OCI-M2 (cell line): ENCODE measurements at regions not wholly inside any gene's neighbourhood (a gene's known extent, or its start where the extent isn't known, plus 50 kb on each side); places are given as distances from the start of the nearest gene placed in this dataset.
"Not testable (repeated sequence)": the region's sequence is repeated elsewhere in the genome, so short reads cannot be mapped to it uniquely, and the experiment has no call there.

Experiments
- DNase-seq: peaks from one replicate; lab custom pipeline; 2025; ENCODE audit not compliant: unreplicated experiment; lab: John Stamatoyannopoulos, UW

DNA sequence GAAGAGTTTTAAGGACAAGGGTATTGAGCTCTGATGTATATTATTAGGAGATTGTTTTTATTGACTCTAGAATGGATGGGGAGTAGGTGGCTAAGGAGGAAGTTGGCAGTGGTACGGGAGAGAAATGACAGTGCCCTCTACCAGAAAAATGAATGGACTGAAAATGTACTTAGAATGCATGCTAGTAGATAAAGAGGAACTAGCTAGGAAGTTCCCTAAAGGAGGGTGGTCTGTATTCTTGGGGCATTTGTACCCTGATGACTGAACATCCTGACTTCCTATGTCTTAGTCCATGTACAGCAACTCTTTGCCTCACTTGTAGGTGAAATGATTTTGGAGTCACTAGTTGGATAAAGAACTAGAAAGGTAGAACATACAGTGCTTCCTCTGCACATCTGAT is 581.5 kb upstream of the RBFOX1 start:
- no peak for DNase-seq

DNA sequence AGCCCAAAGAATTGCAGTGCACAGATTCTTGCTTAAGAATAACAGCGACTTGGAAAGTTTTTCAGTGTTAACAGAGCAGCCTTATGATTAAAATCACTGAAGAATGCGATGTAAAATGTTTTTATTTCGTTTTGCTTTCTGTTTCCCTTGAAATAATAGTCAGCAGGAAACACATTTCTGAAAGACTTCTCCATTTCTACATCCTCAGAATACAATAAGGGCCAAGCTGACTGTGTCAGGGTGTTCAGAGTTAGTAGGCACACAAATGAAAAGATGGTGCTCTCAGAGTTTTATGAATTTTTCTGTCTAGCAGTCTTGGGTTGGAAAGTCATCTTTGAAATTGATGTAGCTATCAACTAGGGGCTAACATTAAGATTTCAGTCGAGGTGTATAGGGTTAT is 582.9 kb upstream of the RBFOX1 start:
- DNase-seq: no peak

DNA sequence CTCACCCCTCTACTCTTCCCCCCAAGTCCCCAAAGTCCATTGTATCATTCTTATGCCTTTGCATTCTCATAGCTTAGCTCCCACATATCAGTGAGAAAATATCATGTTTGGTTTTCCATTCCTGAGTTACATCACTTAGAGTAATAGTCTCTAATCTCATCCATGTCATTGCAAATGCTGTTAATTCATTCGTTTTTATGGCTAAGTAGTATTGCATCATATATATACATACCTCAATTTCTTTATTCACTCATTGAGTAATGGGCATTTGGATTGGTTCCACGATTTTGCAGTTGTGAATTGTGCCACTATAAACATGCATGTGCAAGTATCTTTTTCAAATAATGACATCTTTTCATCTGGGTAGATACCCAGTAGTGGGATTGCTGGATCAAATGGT is 596.3 kb upstream of the RBFOX1 start:
- not testable (repeated sequence) for DNase-seq

DNA sequence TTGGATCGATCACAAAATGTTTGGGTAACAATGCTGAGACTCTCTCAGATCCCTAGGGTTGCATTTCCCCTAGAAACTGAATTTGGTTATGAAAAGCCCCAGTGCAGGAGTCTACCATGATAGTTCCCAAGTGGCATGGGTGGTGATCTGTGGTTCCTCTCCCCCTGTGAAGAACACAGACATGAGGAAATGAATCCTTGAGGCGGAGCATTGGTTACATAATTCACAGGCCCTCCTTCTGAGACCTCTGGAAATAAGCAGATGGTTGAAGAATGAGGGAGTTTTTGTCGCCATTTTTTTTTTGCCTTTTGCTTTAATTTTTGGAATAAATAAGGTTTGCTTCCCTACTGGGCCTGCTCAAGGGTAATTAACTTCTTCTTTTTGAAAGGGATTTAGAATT is 597.0 kb upstream of the RBFOX1 start:
- DNase-seq: no peak

DNA sequence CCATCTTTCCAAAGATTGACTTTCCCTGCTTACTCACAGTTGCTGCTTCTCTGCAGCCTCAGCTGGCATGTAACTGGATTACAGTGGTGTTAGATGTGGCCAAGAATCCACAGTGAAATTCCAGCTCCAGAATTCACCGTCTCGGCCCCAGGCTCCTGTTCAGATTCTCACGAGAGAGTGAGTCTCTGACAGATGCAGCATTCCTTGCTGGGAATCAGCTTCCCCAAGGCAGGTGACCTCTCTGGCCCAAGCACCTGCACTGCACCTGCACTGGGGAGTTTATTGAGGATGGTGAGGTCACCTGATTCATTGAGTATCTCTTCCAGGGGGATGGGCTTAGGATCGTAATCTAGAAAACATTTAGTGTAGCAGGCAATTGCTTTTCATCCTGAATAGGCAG is 600.5 kb upstream of the RBFOX1 start:
- no peak for DNase-seq

DNA sequence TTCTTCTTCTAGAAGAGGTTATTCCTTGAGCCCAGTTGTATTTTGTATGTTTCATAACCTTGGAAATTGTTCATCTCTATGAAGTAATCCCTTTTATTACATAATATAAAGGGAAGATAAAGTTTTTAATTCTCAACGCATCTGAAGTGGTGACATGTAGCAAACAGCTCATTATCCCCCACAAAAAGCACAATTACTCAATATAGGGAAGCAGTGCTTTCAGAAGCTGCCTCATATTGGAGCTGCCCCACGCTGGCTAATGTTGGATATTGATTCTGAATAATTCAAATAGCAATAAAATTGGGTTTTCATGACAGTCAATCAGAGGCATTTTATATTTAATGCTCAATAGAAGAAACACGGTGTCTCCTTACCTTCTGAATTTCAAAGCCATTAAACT is 604.3 kb upstream of the RBFOX1 start:
- no peak for DNase-seq

DNA sequence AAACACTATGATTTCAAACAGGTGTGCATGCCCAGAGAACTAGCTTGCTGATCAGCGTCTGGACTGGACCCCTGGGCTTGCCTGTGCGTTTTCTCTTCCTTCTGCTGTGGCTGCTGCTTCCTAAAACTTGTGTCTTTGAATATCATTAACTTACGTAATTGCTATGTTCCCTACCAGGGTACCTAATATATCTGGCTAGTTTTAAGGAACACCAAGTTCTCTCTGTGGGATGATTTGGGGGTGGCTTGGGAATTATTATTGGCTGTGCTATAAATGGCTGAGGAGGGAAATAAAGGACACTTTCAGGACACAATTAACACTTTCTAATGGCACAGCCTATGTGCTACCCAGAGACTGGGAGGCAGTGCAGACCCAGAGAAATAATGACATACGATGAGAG is 606.0 kb upstream of the RBFOX1 start:
- DNase-seq: no peak

DNA sequence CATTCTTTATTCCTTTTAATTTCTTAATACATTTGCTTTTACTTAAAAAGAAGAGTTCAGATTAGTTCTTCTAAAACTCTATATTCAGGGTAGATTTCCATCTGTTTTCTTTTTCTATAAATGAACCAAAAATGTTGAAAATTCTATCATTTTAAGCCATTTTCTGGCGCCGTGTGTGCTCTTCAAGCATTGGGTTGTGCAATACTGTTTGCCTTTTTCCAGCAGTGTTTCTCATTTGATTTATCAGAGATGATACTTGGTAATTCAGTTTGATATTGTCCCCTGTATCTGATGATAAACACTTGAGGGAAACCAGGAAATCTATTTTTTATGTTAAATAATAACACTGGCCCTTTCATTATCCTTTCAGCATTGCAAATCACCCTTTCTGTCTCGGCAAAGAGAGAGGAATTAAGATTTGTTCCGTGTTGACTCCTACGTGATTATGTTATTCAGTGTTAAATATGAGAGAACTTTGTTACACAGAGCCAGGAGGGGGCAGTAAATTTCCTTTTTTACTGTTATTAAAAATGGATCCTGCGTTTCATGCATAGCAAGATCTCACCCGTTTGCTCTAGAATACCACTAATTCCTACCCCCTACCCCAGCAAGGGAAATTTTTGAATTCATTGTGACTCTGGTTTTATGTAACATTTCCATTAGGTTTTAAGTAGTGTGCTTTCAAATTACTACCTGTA is 606.9 kb upstream of the RBFOX1 start:
- DNase-seq: no peak

DNA sequence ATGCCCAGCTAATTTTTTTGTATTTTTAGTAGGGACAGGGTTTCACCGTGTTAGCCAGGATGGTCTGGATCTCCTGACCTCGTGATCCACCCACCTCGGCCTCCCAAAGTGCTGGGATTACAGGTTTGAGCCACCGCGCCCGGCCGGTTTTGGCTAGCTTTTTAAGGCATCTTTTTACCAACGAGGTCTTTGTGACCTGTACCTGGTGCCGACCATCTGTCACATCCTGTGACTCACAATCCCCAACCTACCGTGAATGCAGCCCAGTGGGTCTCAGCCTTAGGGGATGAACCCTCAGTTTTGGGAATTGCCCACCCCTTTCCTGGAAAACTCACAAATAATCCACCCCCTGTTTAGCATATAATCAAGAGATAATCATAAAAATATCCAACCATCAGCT is 607.4 kb upstream of the RBFOX1 start:
- not testable (repeated sequence) for DNase-seq

DNA sequence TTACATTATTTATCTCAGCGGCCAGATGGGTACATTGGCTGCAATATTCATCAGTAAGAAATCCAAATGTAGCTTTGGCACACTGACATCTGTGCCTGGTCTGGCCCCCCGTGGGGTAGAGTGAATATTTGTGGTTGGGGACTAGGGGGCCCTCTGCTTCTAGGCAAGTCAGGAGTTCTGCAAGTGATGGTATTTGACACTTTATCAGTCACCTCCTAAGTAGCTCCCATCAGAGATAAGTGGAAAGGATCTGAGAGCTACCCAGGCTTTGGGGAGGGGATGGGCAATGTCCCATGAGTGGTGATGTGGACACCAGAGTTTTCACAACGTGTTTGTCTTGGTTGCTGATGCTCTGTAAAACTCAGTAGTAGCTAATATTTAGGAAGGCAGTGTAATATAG is 609.9 kb upstream of the RBFOX1 start:
- no peak for DNase-seq

DNA sequence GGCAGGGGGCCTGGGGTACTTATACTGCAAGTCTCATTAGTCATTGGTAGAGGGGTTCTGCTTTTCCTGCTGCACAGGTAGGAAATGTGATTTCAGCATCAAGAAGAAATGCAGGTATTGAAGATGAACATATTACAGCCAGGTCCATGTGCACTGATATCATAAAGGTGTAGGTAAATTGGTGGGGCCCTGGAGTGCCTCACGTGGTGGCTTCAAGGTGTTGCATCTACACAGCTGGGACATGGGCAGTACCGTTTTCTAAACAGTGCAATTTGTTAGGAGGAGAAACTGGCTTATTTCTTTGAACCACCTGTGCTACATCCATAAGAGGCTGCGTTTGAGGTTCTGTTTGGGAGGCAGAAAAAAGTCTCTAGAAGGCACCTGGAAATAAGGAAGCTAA is 618.1 kb upstream of the RBFOX1 start:
- no peak for DNase-seq

DNA sequence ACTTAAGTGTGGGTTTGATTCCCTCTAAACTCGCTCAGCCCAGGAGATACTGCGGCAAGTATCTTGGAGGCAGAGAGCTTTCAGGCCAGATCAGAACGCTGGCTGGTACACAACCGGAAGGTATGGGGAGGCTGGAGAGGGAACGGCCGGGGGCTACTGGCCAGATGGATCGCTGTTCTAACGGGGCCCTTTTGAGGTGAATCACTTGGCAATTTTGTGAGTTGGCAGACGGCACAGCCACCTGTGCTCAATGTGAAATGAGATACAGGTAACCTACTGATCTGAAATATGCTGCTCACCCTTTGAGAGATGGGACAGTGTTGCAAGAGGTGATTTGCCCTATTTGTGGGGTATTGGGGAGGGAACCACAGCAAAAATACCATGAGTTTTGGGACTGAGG is 622.9 kb upstream of the RBFOX1 start:
- no peak for DNase-seq

DNA sequence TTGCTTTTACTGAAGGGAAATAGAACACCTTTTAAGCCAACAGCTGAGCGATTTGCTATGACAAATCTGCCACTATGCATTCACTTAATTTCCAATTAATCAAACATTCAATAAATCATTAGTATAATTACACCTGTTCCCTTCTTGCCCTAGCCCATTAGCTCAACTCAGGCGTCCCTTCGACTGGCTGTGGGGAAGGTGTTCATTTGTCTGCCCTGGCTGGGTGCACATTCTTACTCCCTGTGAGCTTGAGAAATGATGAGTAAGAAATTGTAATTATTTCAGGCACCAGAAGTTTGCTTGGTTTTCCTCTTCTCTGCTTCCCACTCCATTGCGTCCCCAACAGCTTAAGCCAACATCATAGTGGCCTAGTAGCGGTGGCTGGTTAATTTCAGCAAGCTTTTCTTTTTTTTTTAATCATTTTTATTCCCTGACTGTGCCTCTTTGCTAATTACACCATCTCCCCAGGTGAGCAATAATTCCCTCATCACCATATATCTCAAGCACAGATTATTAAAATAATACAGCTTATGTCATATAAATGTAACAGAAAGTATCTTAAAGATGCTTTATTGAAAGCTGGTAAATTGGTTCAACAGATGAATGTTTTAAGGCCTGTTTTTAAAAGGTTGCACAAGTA is 623.9 kb upstream of the RBFOX1 start:
- no peak for DNase-seq

DNA sequence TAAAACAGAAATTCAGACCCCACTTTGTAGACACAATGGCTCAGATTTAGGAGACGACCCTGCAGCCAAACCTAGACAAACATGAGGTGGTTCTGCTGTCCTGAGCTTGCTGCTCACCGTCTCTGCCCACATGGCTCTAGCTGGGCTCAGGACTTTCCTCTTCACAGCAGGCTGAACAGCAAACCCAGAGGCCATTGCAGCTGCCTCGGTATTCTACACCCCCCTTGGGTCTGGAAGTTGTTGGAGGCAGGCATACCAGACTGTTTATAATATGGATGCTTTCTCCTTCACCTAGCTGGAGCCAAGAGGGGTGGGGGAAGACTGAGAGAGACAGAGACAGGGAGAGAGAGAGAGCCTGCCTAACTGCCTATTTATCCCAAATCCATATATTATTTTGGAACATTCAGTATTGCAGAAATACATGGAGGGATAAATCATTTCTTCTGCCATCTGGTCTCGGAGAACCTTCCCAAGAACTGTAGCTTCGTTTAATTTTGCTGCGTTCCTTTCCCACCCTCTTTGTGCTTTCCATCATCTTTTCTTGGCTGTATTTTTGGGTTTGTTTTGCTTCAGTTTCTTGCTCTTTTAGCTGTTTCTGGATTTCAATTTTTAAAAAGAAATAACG is 628.2 kb upstream of the RBFOX1 start:
- no peak for DNase-seq

DNA sequence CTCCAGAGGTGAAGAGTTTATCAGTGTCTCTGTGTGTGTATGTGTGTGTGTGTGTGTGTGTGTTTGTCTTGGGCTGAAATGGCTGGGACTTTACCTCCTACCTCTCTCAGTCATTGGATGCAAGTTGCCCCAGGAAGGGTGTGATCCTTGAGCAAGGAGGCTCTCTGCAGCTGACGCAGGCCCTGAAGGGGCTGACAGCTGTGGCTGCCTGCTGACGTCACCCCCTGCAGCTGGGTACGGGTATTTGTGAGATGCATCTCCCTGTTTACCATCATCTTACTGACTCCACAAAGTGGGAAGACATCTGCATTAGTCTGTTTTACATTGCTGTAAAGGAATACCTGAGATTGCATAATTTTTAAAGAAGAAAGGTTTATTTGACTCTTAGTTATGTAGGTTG is 631.5 kb upstream of the RBFOX1 start:
- DNase-seq: no peak

DNA sequence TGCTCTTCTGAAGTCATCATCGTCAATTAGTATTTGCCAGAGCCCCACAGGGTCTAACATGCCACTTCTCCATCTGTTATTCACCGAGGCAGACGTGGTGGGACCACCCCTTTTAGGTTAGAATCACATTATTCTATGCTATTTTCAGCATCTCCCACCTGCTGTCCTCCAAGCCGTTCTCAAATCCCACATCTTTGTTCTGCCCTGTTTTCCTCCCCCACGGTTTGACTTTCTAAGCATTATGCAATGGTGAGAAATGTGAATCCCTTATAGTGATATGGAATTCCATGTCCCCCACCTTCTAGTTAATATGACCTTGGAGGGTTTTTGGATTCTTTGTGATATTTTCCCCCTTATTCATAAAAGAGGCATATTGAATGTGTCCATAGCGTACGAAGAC is 634.1 kb upstream of the RBFOX1 start:
- no peak for DNase-seq

DNA sequence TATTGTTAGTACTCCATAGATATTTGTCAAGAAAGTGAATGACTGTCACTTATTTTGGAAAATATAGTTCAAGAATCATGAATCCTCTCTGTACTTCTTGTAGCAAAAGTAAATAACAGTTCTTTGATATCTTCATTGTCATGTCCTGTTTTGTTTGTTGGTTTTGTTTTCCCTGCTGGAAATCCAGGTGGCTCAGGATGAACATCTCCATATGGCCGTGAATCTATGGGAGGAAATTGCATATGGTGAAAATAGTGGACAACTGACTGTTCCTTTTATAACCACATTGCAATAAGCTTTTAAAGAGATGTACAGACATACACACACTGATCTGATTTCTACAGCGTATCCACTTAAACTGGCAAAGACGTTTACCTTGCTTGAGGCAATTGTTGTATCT is 637.0 kb upstream of the RBFOX1 start:
- DNase-seq: no peak

DNA sequence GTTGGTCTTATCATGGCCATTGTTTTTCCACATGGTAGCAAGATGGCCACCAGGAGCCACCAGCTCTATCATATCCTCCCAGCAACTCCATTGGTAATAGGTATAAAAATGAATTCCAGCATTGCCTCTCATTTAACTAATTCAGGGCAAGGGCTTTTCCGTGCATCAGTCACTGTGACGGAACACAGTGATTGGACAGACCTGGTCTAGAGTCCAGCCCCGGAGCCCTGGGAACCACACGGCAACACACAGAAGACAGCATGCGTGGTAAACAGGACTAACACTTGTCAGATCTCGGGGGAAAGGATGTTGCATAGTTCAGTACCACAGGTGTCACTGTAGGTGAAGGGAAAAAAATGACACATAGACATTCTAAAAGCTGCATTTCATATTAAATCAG is 638.0 kb upstream of the RBFOX1 start:
- no peak for DNase-seq

DNA sequence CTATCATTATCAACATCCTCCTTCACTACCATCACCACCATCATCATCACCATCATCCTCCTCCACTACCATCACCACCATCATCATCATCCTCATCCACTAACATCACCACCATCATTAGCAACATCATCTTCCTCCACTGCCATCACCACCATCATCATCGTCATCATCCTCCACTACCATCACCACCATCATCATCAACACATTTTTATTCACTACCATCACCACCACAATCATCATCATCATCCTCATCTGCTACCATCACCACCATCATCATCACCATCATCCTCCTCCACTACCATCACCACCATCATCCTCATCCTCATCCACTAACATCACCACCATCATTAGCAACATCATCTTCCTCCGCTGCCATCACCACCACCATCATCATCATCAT is 639.2 kb upstream of the RBFOX1 start:
- not testable (repeated sequence) for DNase-seq

DNA sequence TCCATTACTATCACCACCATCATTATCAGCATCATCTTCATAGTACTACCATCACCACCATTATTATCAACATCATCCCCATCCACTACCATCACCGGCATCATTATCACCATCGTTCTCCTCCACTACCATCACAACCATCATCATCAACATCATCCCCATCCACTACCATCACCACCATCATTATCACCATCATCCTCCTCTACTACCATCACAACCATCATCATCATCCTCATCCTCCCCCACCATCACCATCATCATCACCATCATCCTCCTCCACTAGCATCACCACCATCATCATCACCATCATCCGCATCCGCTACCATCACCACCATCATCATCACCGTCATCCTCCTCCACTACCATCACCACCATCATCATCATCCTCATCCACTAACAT is 639.8 kb upstream of the RBFOX1 start:
- no peak for DNase-seq

DNA sequence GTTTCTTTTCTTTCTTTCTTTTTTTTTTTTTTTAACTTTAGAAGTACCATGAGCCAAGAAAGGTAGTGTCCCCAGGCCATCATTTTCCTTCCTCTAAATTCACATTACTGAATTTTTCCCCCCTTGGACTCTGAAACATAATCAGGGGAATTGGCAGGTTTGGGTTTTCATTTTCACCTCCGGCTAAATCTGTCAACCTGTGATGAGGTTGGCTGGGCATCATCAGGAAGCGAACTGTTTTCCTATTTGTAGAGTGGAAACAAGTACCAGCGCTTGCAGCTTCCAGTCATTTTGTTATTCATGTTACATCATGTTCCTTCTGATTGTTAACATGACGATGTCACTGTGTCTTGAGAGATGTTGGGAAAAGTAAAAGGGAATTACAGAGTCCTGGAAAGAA is 641.9 kb upstream of the RBFOX1 start:
- DNase-seq: no peak

DNA sequence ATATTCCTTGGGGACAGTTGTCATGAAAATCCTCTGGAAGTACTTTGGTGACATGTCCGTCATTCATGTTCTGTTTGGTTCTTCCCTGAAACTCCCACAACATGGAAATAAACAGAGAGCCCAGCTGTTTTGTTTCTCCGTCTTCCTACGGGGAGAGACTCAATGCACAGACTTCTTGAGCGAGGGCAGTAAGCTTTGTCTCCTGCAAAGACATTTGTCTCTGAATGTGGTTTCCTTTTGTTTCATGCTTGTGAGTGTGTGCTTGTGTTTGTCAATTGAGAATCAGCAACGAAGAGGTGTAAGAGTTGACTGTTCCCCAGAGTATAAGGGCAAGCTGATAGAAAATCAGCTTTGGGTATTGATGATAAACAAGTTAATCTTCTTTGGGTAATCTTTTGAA is 643.0 kb upstream of the RBFOX1 start:
- DNase-seq: no peak

DNA sequence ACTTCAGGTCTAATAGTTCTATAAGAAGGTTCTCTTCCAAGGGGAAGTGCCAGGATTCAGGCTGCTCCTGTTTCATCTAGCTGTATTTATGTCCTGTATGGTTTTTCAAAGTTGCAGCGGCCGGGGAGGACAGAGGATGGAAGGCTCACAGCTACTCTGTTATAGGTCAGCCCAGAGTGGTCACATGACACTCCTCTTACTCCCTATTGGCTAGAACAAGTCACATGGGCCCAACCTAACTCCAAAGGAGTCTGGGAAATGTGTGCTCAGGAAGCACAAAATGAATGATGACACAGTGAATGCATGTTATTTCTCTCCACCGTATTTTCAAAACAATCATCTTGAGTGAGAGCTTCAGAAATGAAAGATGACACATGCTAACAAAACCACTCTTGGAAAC is 645.1 kb upstream of the RBFOX1 start:
- DNase-seq: no peak
